ENCODE measurements at regions not wholly inside any gene's neighbourhood (a gene's known extent, or its start where the extent isn't known, plus 50 kb on each side); places are given as distances from the start of the nearest gene placed in this dataset.

DNA sequence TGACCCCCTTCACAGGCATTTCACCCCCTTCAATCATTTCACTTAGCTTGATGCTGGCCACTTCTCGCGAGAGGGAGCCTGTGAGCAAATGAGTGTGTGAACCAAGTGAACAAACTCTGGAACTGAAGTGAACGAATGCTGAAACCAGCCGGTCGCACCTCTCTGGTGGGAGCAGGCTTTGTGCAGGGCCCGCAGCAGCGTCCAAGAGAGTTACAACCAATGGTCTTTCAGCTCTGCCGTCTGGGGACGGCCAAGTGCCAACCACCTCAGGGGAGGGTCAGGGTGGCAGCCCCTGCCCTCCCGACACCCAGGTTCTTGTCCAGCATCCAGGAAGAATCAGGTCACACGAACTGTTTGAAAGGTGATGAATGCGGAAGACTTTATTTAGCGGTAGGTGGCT lies 764.0 kb downstream of the SUCLG1 start:
- TF ChIP-seq, protein P1, sequence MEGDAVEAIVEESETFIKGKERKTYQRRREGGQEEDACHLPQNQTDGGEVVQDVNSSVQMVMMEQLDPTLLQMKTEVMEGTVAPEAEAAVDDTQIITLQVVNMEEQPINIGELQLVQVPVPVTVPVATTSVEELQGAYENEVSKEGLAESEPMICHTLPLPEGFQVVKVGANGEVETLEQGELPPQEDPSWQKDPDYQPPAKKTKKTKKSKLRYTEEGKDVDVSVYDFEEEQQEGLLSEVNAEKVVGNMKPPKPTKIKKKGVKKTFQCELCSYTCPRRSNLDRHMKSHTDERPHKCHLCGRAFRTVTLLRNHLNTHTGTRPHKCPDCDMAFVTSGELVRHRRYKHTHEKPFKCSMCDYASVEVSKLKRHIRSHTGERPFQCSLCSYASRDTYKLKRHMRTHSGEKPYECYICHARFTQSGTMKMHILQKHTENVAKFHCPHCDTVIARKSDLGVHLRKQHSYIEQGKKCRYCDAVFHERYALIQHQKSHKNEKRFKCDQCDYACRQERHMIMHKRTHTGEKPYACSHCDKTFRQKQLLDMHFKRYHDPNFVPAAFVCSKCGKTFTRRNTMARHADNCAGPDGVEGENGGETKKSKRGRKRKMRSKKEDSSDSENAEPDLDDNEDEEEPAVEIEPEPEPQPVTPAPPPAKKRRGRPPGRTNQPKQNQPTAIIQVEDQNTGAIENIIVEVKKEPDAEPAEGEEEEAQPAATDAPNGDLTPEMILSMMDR (IDR thresholded peaks at IDR 0.05 in 2 of 3, conservative IDR thresholded peaks at IDR 0.05 in 1 of 3; ENCODE audit: insufficient read depth in 2 of 3, low read depth in 1 of 3, low read length in 3 of 3): no peak
- TF ChIP-seq MYBL2 (IDR thresholded peaks at IDR 0.05; ENCODE audit: low read depth) (no peak), MYBL2 (CRISPR knock-in tag; IDR thresholded peaks at IDR 0.05; ENCODE audit: borderline replicate concordance) (no peak), MEIS2 (IDR thresholded peaks at IDR 0.05; ENCODE audit: partially characterized antibody) (no peak), ESRRA (IDR thresholded peaks at IDR 0.05; ENCODE audit: borderline replicate concordance, low read depth) (no peak), EZH2 (IDR thresholded peaks at IDR 0.05; ENCODE audit: borderline replicate concordance, low read depth, low read length) (no peak)
- TF ChIP-seq, protein P2, sequence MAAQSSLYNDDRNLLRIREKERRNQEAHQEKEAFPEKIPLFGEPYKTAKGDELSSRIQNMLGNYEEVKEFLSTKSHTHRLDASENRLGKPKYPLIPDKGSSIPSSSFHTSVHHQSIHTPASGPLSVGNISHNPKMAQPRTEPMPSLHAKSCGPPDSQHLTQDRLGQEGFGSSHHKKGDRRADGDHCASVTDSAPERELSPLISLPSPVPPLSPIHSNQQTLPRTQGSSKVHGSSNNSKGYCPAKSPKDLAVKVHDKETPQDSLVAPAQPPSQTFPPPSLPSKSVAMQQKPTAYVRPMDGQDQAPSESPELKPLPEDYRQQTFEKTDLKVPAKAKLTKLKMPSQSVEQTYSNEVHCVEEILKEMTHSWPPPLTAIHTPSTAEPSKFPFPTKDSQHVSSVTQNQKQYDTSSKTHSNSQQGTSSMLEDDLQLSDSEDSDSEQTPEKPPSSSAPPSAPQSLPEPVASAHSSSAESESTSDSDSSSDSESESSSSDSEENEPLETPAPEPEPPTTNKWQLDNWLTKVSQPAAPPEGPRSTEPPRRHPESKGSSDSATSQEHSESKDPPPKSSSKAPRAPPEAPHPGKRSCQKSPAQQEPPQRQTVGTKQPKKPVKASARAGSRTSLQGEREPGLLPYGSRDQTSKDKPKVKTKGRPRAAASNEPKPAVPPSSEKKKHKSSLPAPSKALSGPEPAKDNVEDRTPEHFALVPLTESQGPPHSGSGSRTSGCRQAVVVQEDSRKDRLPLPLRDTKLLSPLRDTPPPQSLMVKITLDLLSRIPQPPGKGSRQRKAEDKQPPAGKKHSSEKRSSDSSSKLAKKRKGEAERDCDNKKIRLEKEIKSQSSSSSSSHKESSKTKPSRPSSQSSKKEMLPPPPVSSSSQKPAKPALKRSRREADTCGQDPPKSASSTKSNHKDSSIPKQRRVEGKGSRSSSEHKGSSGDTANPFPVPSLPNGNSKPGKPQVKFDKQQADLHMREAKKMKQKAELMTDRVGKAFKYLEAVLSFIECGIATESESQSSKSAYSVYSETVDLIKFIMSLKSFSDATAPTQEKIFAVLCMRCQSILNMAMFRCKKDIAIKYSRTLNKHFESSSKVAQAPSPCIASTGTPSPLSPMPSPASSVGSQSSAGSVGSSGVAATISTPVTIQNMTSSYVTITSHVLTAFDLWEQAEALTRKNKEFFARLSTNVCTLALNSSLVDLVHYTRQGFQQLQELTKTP (IDR thresholded peaks at IDR 0.05; ENCODE audit: low read depth in 1 of 2, partially characterized antibody in 2 of 2): no peak
